K562 (cell line): ENCODE measurements at regions not wholly inside any gene's neighbourhood (a gene's known extent, or its start where the extent isn't known, plus 50 kb on each side); places are given as distances from the start of the nearest gene placed in this dataset.

ENCODE experiments used
- ATAC-seq: fragments of 200-7000 bp; cut with Tn5 transposase; 3 replicates; pipeline ENCODE4 v1.9.1; 2020; ENCODE audit warnings: moderate library complexity
- BruUV-seq: library from RNA; stranded (reverse); fragments of 400-500 nt; replicated peaks from 2 replicates; lab custom pipeline; 2021; lab: Mats Ljungman, UMichigan
- CTCF ChIA-PET: fragments of 300-600 bp; formaldehyde crosslinking; extraction: SDS; loops from one replicate; lab custom pipeline; 2021; ENCODE audit warnings: low intra/inter-chr PET ratio; lab: Yijun Ruan, JAX
- POLR2A ChIA-PET: fragments of 300-600, 350-650 bp; sonication (Branson Sonifier 250); formaldehyde crosslinking; extraction: SDS; loops from one replicate; lab custom pipeline; 2021; ENCODE audit warnings: antibody characterized with exemption, inconsistent platforms; lab: Yijun Ruan, JAX
- DNase-seq, 4 experiments: peaks; one replicate each; pipeline versions ENCODE4 v3.0.0 to v3.0.0-alpha.2; 2011 to 2018; ENCODE audit warnings: low spot score in 3 of 4, mixed read lengths in 3 of 4; ENCODE audit errors: extremely low read depth in 1 of 4
- FAIRE-seq: peaks from 2 replicates; lab custom pipeline; 2011; peaks lifted over from hg19 to GRCh38; lab: Jason Lieb, UNC
- H2AFZ ChIP-seq: 2 replicates; pipeline ENCODE4 v1.6.0; 2011; ENCODE audit warnings: low read depth, low read length, control low read depth, inconsistent platforms
- H3K27ac ChIP-seq: fragments of 200-600 bp; 3 replicates; pipeline ENCODE4 v1.8.0; 2011; ENCODE audit warnings: low read depth, mild to moderate bottlenecking, control low read depth, inconsistent platforms, low read length, moderate library complexity, mixed read lengths; ENCODE audit errors: extremely low read depth
- H3K27me3 ChIP-seq, 2 experiments: fragments of 300-600 bp in 1 of 2; 2 replicates in 1 of 2; 3 replicates in 1 of 2; pipeline versions ENCODE4 v1.6.0 to v1.8.0; 2011; ENCODE audit warnings: inconsistent platforms in 2 of 2, low read length in 2 of 2, mild to moderate bottlenecking in 1 of 2, mixed read lengths in 1 of 2, moderate library complexity in 1 of 2; ENCODE audit not compliant: control insufficient read depth in 2 of 2, insufficient read depth in 2 of 2
- H3K36me3 ChIP-seq: fragments of 300-600 bp; 3 replicates; pipeline ENCODE4 v1.8.0; 2011; ENCODE audit warnings: mild to moderate bottlenecking, low read length, inconsistent platforms; ENCODE audit not compliant: control insufficient read depth, insufficient read depth
- H3K4me1 ChIP-seq, 2 experiments: fragments of 200-600 bp in 1 of 2; replicated peaks in 1 of 2; 2 replicates in 1 of 2; 3 replicates in 1 of 2; pipeline versions ENCODE4 v1.5.1 to v1.8.0; 2011; ENCODE audit warnings: inconsistent platforms in 2 of 2, low read length in 2 of 2, mild to moderate bottlenecking in 1 of 2, mixed read lengths in 1 of 2, moderate library complexity in 1 of 2; ENCODE audit not compliant: control insufficient read depth in 2 of 2, insufficient read depth in 2 of 2
- H3K4me2 ChIP-seq: 2 replicates; pipeline ENCODE4 v1.6.1; 2011; ENCODE audit warnings: low read length, control low read depth, inconsistent platforms, mixed read lengths; ENCODE audit not compliant: insufficient read depth
- H3K4me3 ChIP-seq: fragments of 200-600 bp; sonication (generic), shearing (Covaris generic); 2 replicates; pipeline ENCODE4 v1.5.1; 2016; ENCODE audit warnings: control low read depth, inconsistent platforms
- H3K79me2 ChIP-seq: fragments of 200-600 bp; 3 replicates; pipeline ENCODE4 v1.8.0; 2011; ENCODE audit warnings: low read length, inconsistent platforms; ENCODE audit not compliant: control insufficient read depth, insufficient read depth
- H3K9ac ChIP-seq, 2 experiments: 2 replicates each; pipeline versions ENCODE4 v1.6.0 to v1.6.1; 2011; ENCODE audit warnings: low read depth in 2 of 2, low read length in 2 of 2, control low read depth in 1 of 2, inconsistent platforms in 1 of 2, mild to moderate bottlenecking in 1 of 2, mixed read lengths in 1 of 2; ENCODE audit not compliant: insufficient read depth in 1 of 2
- H3K9me1 ChIP-seq: one replicate; pipeline ENCODE4 v1.6.0; 2011; ENCODE audit warnings: inconsistent platforms, mild to moderate bottlenecking, low read length, moderate library complexity; ENCODE audit not compliant: control insufficient read depth, insufficient read depth
- H3K9me3 ChIP-seq: replicated peaks from 2 replicates; pipeline ENCODE4 v1.5.1; 2011; ENCODE audit warnings: low read depth, low read length, inconsistent platforms; ENCODE audit not compliant: control insufficient read depth, insufficient read depth
- H4K20me1 ChIP-seq: replicated peaks from 2 replicates; pipeline ENCODE4 v1.6.1; 2011; ENCODE audit warnings: low read length, inconsistent platforms, mixed read lengths; ENCODE audit not compliant: control insufficient read depth, insufficient read depth
- ARID1B ChIP-seq: fragments of 450-650 bp; IDR thresholded peaks from 2 replicates; pipeline ENCODE4 v1.6.1; 2016; ENCODE audit warnings: antibody characterized with exemption, mild to moderate bottlenecking, inconsistent platforms
- ELF1 ChIP-seq: fragments of 200-800 bp; sonication (Bioruptor generic); IDR thresholded peaks from 2 replicates; pipeline ENCODE4 v1.6.1; 2016; ENCODE audit warnings: missing genetic modification characterization, missing compliant biosample characterization
- PRMT5 ChIP-seq: sonication (generic); formaldehyde crosslinking; IDR thresholded peaks from 2 replicates; pipeline ENCODE4 v1.5.0; 2020; ENCODE audit warnings: missing genetic modification reagents
- SNIP1 ChIP-seq: fragments of 450-650 bp; IDR thresholded peaks from 2 replicates; pipeline ENCODE4 v1.7.1; 2017; ENCODE audit warnings: low read depth, mild to moderate bottlenecking
- SREBF2 ChIP-seq: sonication (generic); formaldehyde crosslinking; IDR thresholded peaks from 2 replicates; pipeline ENCODE4 v1.4.0; 2020; ENCODE audit warnings: mild to moderate bottlenecking, missing genetic modification reagents
- ZNF431 ChIP-seq: sonication (generic); formaldehyde crosslinking; IDR thresholded peaks from 2 replicates; pipeline ENCODE4 v1.8.0; 2022; ENCODE audit warnings: mild to moderate bottlenecking, missing genetic modification reagents
- ZNF717 ChIP-seq: fragments of 250-450 bp; sonication (Bioruptor Pico); IDR thresholded peaks from 2 replicates; pipeline ENCODE4 v1.5.0; 2021
- WGBS: fragments of 100-300 bp; shearing (Covaris generic); methylation state at CpG from one replicate; pipeline ENCODE4 v1.1.6; 2016; ENCODE audit warnings: low coverage, mixed read lengths; ENCODE audit not compliant: insufficient coverage; ENCODE audit errors: missing lambda C conversion rate; 5-methylcytosine and 5-hydroxymethylcytosine counted together
- in situ Hi-C: fragments of 300-500 bp; cut with MboI; formaldehyde crosslinking; loops from 4 replicates; pipeline ENCODE4 v1.15.0; 2018; ENCODE audit warnings: inconsistent platforms, mixed read lengths
- intact Hi-C: fragments of 100-400 bp; cut with micrococcal nuclease; formaldehyde crosslinking; loops from 2 replicates; pipeline ENCODE4 v1.14.2; 2022
- TF ChIP-seq, protein P1 (sequence below): fragments of 450-650 bp; IDR thresholded peaks from 2 replicates; pipeline ENCODE4 v1.6.1; 2016; ENCODE audit warnings: missing biosample characterization, missing genetic modification characterization

DNA sequence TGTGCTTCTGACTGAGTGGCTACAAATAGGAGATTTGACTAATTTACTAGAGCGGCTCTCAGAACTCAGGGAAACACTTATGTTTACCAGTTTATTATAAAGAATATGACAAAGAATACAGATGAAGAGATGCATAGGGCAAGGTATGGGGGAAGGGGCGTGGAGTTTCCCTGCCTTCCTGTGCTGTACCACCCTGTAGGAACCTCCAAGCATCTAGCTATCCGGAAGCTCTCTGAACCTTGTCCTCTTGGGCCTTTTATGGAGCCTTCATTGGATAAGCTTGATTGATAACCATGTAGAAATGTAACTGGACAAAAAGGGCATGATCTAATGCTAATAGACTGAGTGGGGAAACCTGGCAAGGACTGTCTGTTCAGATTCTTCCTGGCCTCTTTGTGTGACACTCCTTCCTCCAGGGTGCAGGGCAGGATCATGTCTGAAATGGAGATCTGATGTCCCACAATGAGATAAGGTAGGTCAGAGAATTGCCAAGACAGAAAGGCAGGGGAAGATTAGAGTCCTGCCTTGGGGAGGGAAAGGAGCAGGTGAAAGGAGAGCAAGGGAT, 101.8 kb upstream of the NPAS2 start:
- Histone ChIP-seq H3K27ac (no peak overlapping the region), H3K9ac (no peak overlapping the region), H3K79me2 (no peaks in the 10 kb centered on the region), H3K4me3 (no peak overlapping the region), H3K4me2 (no peak overlapping the region), H3K4me1 (no peaks in the 10 kb centered on the region), H3K9me3 (no peaks in the 10 kb centered on the region), H3K9me1 (no peaks in the 10 kb centered on the region), H3K36me3 (no peaks in the 10 kb centered on the region), H3K27me3 (peaks cover 2 to 8% of the 10 kb centered on the region in 2 experiments; a peak in 3 of 5 replicates), H4K20me1 (no peaks in the 10 kb centered on the region), H2AFZ (no peak overlapping the region)
- WGBS: 3% methylated on average over 3 of the region's 3 CpGs
- DNase-seq: no peak
- ChIA-PET CTCF (no interaction called here), POLR2A (no interaction called here)
- ATAC-seq: no peak
- BruUV-seq: no TSS peak
- no peak for FAIRE-seq
- no peak for TF ChIP-seq SNIP1
- TF ChIP-seq ZNF431: no peak
- no peak for TF ChIP-seq PRMT5
- TF ChIP-seq ARID1B: no peak
- TF ChIP-seq ELF1: no peak
- TF ChIP-seq ZNF717: no peak
- TF ChIP-seq SREBF2 (CRISPR knock-in tag): no peak
- TF ChIP-seq, protein P1, sequence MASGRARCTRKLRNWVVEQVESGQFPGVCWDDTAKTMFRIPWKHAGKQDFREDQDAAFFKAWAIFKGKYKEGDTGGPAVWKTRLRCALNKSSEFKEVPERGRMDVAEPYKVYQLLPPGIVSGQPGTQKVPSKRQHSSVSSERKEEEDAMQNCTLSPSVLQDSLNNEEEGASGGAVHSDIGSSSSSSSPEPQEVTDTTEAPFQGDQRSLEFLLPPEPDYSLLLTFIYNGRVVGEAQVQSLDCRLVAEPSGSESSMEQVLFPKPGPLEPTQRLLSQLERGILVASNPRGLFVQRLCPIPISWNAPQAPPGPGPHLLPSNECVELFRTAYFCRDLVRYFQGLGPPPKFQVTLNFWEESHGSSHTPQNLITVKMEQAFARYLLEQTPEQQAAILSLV (tag): no peak
- intact Hi-C loops (no loop called here), in situ Hi-C loops (no loop called here)
